CD4-positive, alpha-beta T cell treated with Interleukin-17A for 1 hour (primary cell): ENCODE measurements at regions not wholly inside any gene's neighbourhood (a gene's known extent, or its start where the extent isn't known, plus 50 kb on each side); places are given as distances from the start of the nearest gene placed in this dataset.

Experiments
- DNase-seq: peaks from one replicate; pipeline ENCODE4 v3.0.0-alpha.2; 2020

- no peak for DNase-seq
Measured at GRCh38 chr9:20191228-20191840, 402.5 kb upstream of the SLC24A2 start.

- DNase-seq = no peak
Measured at GRCh38 chr9:20189871-20190270, 401.0 kb upstream of the SLC24A2 start.

DNA sequence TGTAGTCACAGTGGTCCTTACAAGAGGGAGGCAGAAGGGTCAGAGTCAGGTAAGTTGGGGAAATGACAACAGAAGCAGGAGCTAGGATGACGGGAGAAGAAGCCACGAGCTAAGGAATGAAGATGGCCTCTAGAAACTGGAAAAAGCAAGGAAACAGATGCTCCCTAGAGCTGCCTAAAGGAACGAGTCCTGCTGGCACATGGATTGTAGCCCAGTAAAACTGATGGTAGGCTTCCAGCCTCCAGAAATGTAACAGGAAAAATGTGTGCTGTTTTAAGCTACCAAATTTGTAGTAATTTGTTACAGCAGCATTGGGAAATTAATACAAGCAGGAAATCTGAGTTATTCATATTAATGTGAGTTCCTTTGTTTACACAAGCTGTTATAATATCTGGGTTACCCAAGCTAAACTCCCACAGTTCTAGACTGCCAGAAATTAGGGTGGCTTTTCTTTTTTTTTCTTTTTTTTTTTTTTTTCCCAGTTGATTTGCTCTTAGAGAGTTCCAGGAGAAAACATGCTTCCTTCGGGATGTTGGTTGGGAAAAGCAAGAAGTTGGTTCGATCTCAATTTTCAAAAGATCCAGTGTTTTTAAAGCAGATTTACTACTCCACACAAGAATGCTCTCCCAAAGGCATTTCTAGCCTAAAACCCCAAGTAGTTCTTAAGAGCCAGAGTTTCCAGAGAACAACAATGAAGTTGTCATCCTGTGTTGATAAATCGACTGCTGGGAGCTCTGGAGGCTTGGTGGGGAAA is 400.0 kb upstream of the SLC24A2 start:
- no peak for DNase-seq

- no peak for DNase-seq
Measured at GRCh38 chr9:20187318-20187717, 398.5 kb upstream of the SLC24A2 start.

- no peak for DNase-seq
Measured at GRCh38 chr9:20186823-20187222, 398.0 kb upstream of the SLC24A2 start.

- DNase-seq = no peak
Measured at GRCh38 chr9:20186231-20186630, 397.4 kb upstream of the SLC24A2 start.

- DNase-seq = no peak
Measured at GRCh38 chr9:20184541-20184940, 395.7 kb upstream of the SLC24A2 start.

GRCh38 chr9:20178679-20179078 is 389.8 kb upstream of the SLC24A2 start:
- DNase-seq = no peak

GRCh38 chr9:20178197-20178596 is 389.4 kb upstream of the SLC24A2 start:
- DNase-seq = no peak

DNA sequence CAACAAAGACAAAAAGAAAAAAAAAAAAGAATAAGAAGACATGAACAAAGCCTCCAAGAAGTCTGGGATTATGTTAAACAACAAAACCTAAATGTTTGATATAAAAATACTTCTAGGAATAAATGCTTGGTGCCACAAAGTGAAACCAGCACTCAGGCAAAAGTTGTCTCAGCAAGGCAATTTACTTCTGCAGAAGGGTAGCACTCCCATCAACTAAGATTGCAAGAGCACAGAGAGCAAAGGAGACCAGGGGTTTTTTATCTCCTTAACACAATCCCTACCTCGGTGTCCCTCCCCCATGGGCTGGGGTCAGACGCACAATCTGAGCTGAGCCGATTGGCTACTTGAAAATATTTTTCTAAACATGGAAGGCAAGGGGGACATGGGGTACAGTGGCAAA is 381.3 kb upstream of the SLC24A2 start:
- DNase-seq = no peak

DNA sequence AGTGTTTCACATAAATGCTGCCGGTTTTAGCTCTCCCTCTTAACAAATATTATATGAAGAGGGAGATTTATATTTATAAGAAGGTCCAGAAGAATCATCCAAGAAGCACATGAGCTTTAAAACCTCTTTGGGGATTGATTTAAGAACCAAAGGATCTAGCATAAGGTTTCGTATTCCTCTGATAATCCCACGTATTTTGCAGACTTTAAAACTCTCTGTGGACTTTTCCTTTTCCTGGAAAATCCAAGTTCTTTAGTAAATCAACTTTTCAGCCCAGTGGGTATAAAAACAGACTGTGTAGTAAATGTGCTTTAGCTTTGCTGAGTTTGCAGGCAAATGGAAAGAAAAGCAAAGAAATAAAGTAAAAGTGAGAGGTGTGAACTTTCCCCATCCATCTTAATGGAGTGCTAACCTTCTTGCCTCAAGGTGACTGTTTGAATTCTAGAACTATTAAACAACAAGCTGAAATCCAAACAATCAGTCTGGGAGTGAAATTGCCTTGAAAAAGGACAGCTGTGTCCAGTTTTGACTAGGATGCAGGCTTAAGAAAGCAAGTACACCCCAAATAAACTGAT is 363.4 kb upstream of the SLC24A2 start:
- DNase-seq = no peak

- no peak for DNase-seq
Measured at GRCh38 chr9:20148416-20148815, 359.6 kb upstream of the SLC24A2 start.

- DNase-seq = no peak
Measured at GRCh38 chr9:20144197-20144596, 355.4 kb upstream of the SLC24A2 start.

DNA sequence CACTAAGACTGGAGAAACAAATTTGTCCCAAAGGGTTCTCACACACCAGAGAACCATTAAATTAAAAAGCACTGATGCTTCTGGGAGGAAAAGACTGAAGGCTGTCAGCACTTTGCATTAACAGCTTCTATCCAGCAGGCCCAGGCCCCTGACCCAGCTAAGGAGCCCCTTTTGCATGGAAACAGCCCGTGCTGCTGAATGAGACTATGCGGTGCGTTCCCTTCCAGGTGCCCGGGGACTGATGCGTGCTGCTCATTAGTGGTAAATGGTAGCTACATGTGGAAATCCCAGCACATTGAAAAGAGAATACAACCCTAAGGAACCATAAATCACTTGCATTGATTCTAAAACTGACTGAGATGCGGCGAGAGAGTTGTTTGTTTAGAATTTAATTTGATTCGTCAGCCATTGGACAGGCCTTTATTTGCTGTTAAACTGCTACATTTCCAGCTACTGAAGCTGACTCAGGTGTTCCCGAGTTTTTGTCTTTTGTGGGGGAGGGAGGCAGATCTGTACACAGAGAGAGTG is 351.0 kb upstream of the SLC24A2 start:
- DNase-seq = no peak

- no peak for DNase-seq
Measured at GRCh38 chr9:20138841-20139240, 350.0 kb upstream of the SLC24A2 start.

DNA sequence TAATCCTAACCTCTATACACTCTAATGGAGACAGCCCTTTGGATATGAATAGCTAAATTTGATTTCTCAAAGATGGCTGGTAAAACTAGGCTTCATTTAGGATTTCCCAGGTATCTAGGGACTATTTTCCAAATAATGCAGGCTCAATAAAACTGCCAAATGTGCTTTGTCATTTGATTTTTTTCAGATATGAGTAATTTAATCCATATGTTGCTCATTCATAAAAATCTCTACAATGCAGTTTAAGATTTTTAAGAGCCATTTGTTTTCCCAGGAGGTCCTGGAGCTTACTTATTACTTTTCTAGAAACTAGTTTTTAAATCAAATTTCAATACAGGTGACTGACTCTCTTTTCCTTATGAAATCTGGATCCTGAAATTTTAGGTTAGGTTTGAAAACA is 349.3 kb upstream of the SLC24A2 start:
- DNase-seq = no peak

DNA sequence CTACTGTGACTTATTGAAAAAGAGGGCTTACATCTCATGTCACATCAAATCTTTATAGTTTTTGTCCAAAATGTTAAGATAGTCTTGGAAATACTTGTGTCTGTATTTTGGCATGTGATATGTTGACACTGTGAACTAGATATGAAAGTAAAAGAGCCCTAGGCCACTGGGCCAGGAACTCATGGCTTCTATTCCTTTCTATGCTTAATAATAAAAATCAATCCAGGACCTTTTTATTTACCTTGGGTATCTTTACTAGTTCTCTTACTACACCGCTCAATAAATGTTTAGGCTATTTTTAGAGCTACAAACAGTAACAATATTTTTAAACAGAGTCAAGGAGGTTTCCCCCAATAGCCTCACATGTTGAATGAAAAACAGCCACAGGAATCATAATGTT is 348.6 kb upstream of the SLC24A2 start:
- no peak for DNase-seq

DNA sequence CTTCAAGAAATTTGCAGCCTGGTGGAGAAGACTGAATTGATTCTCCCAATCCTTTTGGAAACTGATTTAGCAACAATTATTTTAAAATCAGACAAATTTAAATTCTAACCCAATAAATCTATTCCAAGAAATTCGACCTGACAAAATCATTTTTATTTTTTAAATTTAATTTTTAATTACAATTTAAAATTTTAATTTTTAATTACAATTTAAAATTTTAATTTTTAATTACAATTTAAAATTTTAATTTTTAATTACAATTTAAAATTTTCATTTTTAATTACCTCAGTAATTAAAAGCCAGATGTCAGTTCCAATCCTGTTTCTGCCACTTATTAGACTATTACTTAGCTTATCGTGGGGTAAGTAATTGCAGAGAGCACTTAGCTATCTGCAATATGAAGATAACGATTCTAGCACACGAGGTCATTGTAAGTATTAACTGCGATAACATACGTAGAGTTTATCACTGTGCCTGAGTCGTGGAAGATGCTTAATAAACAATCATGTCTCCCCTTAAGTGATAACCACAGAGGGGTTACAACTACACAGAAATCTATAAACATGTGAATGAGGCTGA is 346.4 kb upstream of the SLC24A2 start:
- DNase-seq = no peak

DNA sequence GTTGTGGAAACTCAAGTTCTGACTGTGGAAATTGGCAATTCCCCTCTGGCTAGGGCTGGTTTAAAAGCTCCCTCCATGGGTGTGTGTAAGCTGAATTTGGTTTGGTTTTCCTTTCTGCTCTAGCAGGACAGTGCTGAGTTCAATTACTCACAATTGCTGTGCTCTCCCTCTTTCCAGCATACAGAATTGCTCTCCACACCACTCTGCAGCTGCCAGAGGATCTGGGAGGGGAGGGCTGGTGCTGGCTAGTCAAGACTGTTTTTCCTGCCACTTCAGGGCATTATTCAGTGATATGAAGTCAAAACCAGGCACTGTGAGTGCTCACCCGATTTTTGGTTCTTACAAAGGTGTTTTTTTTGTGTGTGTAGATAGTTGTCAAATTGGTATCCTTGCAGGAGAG is 336.9 kb upstream of the SLC24A2 start:
- DNase-seq = no peak

- DNase-seq = no peak
Measured at GRCh38 chr9:20119566-20119965, 330.7 kb upstream of the SLC24A2 start.

DNA sequence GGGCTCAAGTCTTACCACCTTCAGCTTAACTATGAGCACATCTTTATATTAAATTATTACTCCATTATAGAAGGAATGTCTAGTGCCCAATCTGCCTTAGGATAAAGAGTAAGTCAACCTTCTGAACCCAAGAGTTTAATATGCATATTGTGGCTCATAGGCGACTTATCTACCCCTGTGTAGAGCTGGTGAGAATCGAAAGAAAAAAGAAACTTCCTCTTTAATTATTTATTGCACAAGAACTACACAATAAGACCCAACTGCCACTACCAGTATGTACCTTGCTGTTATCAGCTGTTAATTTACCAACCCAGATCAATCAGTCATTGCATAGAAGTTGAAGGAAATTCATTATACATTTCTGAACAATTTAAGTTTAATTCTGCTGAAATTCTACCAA is 329.1 kb upstream of the SLC24A2 start:
- no peak for DNase-seq

- DNase-seq = no peak
Measured at GRCh38 chr9:20117482-20117881, 328.6 kb upstream of the SLC24A2 start.

- no peak for DNase-seq
Measured at GRCh38 chr9:20114974-20115373, 326.1 kb upstream of the SLC24A2 start.

- no peak for DNase-seq
Measured at GRCh38 chr9:20112205-20112783, 323.5 kb upstream of the SLC24A2 start.
